AG20443 (cell line): ENCODE measurements at regions not wholly inside any gene's neighbourhood (a gene's known extent, or its start where the extent isn't known, plus 50 kb on each side); places are given as distances from the start of the nearest gene placed in this dataset.
A peak's percentile ranks its signal among the peaks of the same experiment; 100 is the strongest.

ENCODE experiments used
- DNase-seq: peaks from one replicate; pipeline ENCODE4 v3.0.0; 2012; ENCODE audit warnings: low spot score, mixed read lengths

DNA sequence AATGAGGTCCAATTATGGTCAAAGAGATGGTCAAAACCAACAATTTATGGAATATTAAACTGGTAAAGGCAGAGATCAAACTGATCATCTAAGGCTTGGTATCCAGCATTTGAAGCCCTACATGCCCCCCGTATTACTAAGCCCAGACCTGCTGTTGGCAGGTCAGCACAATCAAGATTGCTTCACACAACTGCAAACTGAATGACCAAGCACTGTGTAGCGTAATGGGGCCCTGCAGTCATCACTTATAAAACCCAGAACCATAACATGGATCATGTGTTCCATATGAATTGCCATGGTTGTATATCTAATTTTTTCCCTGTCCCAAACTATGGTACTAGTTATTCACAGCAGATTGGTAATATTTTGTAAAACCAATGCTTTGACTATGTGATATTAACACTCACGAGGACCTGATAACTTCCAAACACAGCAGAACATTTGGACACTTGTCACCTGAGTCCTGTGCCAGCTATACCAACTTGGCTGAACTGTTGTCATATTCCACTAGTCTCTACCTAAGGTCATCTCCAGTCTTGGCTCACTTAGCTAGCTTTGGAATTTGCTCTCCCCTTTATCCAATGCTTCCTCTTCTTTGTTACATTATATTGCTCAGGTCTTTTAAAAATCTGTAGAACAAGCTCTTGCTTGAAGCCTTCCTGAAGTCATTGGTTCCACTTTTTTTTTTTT, 81.7 kb upstream of the HMHB1 start:
- DNase-seq: no peak

DNA sequence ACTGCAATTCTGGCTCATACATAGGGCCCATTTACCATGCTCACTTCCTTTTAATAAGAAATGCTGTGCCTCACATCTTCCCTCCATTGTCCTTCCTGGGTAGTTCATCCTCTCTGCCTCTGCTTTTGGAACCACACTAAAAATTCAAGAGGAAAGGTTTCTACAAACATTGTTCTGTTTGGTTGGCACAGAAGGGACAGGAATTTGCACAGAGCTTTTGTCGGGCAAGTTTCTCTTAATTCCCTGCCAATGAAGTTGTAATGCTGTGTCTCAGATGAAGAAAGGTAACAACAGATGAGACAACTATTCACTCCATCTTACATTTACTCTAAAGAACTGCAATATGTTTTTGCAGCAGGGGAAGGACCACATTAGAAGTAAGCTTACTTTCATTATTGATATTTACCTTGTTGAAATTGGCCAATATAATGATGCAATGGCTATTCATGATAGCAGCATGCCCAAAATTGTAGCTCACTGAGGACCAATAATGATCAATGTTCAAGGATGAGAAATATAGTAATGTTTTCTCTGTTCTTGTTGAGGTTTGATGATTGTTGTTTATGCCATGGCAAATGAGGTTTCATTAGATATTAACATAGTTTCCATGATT, 82.5 kb upstream of the HMHB1 start:
- no peak for DNase-seq

DNA sequence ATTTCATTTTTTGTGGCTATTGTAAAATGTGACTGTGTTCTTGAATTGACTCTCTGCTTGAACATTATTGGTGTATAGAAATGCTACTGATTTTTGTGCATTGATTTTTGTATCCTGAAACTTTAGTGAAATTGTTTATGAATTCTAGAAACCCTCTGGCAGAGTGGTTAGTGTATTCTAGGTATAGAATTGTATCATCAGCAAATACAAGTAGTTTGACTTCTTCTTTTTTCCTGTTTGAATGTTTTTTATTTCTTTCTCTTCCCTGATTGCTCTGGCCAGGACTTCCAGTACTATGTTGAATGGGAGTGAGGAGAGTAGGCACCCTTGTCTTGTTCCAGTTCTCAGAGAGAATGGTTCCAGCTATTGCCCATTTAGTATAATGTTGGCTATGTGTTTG, 88.8 kb upstream of the HMHB1 start:
- no peak for DNase-seq

DNA sequence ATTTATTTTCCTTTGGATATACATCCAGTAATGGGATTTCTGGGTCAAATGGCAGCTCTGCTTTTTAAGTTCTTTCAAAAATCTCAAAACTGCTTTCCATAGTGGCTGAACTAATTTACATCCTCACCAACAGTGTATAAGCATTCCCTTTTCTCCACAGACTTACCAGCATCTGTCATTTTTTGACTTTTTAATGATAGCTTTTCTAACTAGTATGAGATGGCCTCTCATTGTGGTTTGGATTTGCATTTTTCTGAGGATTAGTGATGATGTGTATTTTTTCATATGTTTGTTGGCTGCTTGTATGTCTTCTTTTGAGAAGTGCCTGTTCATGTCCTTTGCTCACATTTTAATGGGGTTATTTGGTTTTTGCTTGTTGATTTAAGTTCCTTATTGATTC, 90.0 kb upstream of the HMHB1 start:
- no peak for DNase-seq

DNA sequence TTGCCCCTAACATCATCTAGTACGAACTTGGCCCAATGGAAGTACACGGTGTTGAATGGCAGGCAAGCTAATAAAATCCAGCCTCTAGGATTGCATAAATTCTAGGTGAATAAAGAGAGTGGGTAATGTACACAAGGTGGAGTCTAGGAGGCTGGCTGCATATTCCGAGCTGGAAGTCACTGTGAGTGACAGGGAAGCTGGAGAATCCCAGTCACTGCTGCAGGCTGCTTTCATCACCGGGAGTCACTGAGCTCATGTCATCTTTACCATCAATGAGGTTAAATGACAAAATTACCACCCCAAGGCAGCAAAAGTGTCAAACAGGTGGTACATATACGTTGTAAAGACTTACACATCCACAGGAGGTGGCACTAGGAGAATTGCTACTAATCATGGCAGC, 91.3 kb upstream of the HMHB1 start:
- DNase-seq: no peak

DNA sequence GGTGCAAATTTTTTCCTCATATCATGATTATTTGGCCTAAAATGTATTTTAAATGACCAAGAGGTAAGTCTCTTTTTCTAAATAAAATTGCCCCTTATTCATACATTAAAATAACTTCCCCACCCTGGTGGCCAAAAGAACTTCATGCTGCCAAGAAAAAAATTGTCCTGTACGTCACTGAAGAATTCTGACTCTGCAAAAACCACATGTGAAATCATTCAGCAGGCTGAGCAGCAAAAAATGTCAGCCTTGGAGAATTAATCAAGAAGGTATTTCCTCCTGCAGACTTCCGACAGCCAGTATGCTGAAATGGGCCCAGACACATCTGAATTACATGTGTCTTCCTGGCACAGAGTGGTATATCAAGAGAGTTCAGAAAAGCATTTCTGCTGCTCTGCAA, 94.6 kb upstream of the HMHB1 start:
- peak; percentile 82 for DNase-seq

DNA sequence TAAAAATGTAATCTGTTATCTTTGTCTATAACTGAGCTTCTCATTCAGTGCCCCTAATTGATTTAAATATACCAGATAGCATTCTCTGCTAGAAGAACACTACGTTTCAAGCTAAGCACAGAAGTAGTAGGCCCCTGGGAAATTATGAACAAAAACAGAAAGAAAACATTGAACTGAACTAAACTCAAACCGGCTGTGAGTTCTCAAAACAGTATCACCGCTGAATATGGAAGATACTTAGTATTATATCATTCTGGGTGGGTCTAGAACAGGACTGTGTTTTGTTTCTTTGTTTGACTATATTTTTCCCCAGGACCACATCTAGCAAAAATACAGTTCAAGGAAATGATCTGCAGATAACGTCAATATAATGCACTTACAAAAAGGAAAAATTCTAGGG, 95.1 kb upstream of the HMHB1 start:
- DNase-seq: no peak

DNA sequence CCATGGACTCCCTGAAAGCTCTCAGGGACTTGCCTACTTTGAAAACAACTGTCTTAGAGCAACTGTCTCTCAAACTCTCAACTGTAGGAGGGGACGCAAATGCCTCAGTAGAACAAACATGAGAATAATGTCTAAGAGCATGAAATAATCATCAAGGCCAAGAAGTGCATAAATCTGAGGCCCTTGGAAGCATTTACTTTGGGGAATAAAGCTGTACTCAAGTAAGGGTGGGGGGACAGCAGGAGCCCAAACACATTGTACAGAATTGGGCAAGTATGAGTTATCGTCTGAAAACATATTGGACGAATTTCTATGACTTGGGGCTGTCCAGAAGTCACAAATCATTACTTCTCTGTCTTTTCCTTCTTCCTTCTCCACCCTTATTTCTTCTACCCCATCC, 96.3 kb upstream of the HMHB1 start:
- DNase-seq: no peak

- DNase-seq: peak; percentile 21
Observed at GRCh38 chr5:143714629-143715028, 97.3 kb upstream of the HMHB1 start.

- DNase-seq: peak; percentile 41
Observed at GRCh38 chr5:143713047-143714003, 98.6 kb upstream of the HMHB1 start.

- no peak for DNase-seq
Observed at GRCh38 chr5:143708672-143709071, 103.3 kb upstream of the HMHB1 start.

DNA sequence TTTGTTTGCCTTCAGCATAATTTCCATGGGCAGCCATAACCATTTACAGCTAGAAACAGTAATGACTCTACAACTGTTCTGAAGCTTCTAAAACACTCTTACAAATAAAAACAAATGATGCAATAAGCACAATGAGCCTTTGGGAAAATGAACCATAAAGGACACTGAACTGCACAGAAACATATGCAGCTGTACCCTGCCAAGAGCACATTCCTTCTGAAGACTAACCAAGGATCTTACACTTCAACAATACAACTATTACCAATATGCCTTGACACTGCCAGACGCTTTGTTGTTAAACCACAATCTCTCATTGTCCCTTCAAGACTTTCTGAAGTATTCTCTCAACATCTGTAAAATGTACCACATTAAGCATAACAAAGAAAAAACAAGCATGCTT, 104.2 kb upstream of the HMHB1 start:
- DNase-seq: peak; percentile 37

- no peak for DNase-seq
Observed at GRCh38 chr5:143705381-143705780, 106.6 kb upstream of the HMHB1 start.

DNA sequence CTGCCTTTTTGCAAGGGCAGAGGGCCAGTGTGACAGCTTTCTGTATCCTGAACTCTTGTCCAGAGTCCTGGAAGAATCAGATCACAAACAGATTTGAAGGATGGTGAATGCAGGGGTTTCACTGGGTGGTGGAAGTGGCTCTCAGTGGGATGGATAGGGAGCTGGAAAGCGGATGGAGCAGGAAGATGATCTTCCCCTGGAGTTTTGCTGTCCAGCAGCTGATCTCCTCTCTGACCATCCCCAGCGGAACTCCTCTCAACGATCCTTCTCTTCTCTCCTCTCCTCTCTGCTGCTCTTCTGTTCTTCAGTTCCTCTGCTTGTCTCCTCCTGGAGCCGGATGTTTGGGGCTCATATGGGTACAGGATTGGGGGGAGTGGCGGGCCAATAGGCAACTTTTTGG, 108.3 kb upstream of the HMHB1 start:
- DNase-seq: no peak

DNA sequence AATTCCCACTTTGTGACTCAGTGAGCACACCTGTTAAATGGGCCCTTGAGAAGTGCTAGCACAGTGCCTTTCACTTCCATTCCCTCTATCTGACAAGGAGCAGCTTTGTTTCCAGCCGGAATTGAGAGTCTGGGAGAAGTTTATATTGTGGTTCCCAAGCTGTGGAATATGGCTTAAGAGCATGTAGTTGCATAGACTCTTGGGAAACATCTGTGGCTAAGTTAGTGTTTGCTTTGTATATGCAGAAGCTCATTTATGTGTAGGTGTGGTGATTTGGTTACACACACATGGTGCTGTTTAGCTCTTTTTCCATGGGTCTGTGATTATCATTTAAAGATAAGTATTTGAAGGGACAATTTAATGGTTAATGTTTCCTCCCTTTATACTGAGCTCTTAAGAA, 110.5 kb upstream of the HMHB1 start:
- DNase-seq: no peak

DNA sequence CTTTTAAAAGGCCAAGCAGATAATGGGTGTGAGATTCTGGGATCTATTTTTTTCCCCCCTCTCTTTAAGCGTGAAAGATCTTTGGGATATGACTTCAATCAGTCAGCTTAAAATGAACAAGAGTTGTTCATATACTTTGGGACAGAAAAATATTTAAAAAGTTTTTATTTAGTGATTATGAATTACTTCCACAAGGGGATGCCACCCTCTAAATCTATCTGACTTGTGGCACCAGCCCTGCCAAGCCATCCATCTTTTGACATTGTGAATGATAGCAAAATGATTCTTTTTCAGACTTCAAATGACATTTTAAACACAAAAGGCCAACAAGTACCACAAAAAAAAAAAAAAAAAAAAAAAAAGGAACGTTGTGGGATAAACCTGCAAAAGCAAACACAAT, 111.0 kb upstream of the HMHB1 start:
- no peak for DNase-seq

DNA sequence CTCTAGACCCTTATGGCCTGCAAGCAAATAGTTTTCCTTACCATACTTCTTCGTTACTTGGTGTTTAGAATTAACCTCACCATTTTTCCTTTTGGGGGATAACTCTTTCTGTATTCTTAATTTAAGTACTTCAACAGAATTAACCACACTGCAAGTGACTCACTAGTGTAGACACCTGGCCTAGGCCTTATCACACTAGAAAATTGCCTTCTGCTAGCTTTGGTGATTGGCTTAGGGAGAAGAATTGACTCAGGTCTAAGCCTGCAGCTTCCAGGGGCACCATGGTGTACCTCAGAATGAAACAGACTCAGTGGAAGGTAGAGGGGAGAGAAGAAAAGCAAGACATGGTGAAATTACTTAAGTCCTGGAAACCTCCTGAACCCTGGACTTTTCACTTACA, 112.8 kb upstream of the HMHB1 start:
- DNase-seq: no peak

DNA sequence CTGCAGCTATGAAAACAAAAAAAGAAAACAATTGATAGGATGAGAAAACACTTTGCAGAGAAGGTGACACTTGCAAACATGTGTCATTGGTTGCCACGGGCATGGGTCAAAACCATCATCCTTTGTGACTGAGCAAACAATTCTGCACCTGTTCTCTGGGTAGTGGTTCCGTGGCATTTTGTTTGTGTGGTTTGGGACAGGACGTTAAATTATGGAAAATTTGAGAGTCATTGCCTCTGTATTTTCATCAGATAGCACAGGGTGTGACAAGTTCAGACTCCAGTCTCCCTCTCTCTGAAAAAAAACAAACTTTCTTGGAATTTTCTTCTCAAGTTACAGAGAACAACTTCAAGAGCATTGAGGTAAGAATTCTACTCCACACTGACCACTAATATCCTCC, 113.4 kb upstream of the HMHB1 start:
- no peak for DNase-seq

- DNase-seq: no peak
Observed at GRCh38 chr5:143696921-143697320, 115.0 kb upstream of the HMHB1 start.

DNA sequence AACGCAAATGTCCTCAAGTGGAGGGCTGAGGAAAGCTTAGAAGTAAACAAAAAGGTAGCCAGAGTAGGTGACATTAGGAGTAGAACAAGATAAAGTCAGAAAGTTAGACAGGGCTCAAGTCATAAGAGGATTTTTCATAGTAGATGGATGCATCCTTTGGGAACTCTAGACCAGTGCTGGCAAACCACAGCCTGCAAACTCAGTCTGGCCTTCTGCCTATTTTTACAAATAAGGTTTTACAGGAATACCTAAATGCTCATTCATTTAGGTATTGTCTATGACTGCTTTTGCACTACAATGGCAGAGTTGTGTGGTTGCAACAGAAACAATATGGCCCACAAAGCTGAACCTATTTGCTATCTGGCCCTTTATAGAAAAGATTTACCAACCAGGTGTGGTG, 116.0 kb upstream of the HMHB1 start:
- no peak for DNase-seq

- DNase-seq: no peak
Observed at GRCh38 chr5:143695244-143695864, 116.6 kb upstream of the HMHB1 start.

- peak; percentile 40 for DNase-seq
Observed at GRCh38 chr5:143694357-143694756, 117.6 kb upstream of the HMHB1 start.
